Hematopoietic multipotent progenitor cell treated with erythropoietin and hydrocortisone succinate and interleukin-3 and kit ligand, for 15 days (in vitro differentiated cells): ENCODE measurements at regions not wholly inside any gene's neighbourhood (a gene's known extent, or its start where the extent isn't known, plus 50 kb on each side); places are given as distances from the start of the nearest gene placed in this dataset.

Experiments used
- DNase-seq: peaks from one replicate; pipeline ENCODE4 v3.0.0-alpha.2; 2015; ENCODE audit warnings: low spot score

DNA sequence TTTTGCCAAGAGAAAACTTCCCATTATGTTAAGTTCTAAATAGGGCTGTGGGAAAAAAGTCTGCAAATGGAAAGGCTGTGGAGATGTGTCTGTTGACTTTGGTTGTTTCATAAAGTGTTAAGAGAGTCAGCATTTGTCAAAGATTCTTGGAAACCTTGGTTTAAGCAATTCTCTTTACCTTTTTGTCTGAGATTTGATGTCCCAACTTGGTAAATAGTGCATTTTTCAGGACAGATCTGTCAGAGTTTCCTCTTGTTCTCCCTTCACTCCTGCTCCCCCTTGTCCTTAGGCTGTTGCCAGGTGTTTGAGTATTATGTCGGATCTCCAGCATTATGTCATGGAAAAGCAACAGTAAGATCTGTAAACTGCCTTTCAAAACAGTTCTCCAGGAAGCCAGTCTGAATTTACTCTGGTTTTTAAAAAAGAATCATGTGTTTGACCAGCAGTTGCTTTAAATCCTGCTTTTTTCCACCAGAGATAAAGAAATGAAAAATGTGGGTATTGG, 79.1 kb upstream of the ADAMTSL1 start:
- no peak for DNase-seq

DNA sequence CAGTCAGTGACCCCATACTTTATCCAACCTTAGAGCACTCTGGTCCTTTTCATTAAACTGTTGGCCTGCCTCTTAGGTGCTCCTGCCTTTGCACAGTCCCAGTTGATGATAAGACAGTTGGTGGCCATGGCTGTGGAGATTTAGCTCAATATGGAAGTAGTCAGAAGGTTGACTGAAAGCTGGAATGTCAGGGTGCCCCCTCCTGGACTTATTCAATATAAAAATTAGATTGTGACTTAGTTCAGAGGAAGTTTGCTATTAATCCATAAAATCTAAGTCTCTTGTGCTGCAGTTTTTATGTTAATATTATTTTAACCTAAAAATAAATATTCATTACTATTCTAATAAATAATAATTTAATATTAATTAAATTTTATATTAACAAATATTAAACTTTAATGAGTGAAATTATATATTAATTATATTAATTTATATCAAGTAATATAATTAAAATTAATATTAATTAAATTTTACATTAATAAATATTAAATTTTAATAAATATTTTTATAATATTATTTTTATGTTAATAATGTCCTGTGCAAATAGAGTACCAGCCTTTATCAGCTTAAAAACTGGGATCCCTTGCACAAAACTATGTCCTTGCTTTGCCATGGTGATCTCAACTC, 77.7 kb upstream of the ADAMTSL1 start:
- DNase-seq, result no peak

DNA sequence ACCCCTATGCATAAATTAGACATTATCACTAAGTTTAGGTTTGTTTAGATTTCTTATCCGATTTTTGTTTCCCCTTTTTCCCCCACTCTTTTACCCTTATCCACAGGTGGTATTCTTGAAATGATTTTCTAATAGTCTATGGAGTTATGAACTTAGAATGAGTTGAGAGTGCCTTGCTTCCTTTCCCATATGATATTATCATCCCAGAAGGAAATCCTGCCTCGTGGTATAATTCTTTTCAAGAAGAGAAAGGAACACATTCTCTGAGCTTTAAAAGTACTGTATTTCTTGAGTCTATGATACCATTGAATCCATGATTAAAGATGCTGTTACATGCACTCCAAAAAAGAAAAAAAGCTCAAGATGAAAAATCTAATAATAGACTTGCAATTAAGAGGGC, 76.9 kb upstream of the ADAMTSL1 start:
- DNase-seq, result no peak

DNA sequence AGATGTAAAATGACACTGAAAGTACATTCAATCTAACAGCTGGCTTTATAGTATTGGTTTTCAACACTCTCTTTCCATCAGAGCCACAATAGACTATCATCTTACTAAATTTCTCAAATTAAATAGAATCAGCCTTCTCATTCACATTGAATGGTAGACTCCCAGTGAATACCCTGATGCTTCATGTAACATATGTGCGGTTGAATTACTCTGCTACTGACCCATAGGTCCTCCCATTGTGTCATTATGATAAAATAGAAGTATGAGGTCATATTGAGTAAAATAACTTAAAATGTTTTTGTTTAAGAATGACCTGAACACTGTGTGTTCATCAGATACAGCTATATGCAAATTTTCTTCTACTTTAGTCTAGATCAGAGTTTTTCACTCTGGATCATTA, 75.9 kb upstream of the ADAMTSL1 start:
- no peak for DNase-seq

DNA sequence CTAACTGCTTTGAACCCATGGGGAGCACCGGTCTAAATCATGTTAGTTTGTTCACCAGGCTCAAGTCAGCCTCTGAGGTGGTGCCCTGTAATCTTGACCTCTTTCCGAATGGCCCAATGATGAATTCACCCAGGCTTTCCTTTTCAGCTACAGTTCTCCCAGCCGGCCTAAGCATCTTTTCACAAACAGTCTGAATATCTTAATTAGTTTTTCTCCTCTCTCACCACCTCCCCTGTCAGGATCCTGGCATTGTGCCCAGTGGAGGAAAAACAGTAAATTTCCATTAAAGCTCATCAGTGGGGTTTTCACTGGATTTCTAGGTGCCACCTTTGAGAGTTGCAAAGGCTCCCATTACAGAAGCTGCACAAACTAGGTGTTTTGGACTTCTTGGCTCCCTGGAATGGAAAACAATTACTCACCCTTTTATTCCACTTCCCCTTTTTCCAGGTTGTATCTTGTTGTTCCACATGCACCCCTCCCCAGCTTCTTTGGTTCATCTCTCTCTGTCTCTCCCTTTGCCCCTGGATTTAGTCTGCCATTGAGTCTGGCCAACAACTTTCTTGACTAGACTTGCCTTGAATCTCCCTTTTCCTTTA, 69.4 kb upstream of the ADAMTSL1 start:
- DNase-seq, result no peak

DNA sequence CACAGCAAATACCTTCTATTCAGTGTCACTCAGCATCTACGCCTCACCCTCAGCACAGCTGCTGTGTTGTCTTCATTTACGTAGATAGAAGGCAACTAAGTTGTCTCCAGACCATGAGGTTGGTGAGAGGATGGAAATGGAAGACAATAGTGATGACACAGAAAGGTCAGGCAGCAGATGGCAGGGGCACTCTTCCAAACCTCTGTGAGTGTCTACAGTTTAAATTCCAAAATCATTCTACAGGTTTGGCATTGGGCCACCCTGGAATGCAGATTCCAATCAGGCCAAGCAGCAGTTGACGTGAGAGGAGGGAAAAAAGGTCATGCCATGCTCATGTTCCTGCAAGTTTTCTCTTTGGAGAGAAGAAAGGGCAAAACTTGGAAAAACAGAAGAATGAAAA, 68.7 kb upstream of the ADAMTSL1 start:
- no peak for DNase-seq

DNA sequence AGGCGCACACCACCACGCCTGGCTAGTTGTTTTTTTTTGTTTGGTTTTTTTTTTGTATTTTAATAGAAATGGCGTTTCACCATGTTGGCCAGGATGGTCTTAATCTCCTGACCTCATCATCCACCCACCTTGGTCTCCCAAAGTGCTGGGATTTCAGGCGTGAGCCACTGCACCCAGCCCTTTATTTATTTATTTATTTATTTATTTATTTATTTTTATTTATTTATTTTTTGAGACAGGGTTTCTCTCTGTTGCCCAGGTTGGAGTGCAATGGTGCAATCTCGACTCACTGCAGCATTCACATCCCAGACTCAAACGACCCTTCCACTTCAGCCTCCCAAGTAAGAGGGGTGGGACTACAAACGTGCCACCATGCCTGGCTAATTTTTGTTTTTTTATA, 63.0 kb upstream of the ADAMTSL1 start:
- no peak for DNase-seq

DNA sequence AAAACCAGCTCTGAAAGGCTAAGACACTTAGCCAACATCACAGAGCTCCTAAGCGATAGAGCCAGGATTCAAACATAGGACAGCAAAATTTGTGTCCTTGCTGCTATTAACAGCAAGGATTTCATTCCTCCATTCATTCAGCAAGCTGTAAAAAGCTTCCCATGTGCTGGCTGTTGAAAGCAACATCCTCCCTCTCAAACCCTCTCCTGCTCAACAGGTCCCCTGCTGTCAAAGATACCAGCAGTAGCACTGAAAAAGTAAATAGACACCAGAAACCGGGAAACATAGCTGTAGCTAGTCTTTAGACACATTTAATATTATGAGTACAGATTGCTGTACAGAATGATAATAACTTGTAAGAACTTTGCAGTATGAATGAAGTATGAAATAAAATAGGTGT, 52.6 kb upstream of the ADAMTSL1 start:
- no peak for DNase-seq

DNA sequence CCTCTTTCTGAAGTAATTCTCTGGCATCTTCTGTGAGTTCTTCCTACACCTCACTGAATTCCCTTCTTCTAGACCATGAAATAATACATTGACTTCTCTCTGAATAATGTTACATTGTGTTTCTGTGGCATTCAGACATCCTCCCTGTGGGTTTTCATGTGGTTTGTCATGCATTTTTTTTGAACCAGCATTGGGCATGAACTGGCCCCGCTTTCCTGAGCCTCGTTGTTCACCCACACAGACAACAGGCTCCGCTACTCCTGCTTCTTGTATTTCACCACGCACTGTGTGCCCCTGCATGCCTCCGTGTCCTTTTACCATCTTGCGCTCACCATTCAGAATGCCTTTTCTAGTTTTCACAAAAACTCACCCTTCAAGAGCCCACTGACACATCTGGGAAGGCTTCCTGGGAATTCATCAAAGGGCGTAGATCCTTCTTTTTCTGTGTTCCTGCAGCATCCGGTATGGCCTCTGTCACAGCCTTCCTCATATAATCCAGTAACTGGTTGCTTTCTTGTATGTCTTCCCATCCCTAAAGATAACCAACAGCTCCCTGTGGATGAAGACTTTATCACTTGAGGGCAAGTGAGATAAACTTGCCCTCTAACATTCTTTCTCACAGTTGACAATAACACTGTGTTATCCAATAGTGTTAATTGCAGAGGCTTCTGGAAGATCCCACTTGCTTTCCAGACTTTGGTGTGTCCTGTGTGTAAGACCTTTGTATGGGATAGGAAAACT, 51.5 kb upstream of the ADAMTSL1 start:
- no peak for DNase-seq

DNA sequence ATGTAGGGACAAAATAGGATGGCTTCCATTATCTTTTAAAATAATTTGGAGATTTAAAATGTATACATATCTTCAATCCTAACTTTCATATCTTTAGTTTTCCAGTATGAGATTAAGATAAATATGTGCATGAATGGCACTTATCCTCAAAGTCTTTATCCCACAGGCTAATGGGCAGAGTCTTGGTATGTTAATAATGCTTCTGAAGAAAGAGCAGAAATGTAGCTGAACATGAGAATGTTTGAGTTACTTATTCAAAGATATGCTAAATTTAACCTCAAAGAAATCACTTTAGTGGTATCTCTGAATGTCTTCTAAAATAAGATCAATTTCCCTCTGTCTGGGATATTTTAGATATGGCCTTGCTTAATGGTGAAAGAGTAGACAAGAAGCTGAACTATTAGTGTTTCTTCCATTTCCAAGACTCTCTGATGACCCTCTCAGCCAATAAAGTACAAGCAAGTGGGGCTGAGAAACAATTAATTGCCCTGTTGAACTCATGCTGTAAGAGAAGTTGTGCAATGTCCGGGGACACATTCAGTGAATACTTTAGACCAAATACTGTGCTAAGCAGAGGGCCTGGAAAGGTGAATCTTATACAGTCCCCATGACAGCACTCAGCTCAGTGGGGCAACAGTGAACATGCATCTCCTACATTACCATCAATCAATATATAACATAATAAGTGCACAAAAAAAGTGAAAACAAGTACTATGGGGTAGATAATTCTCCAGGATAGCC, 50.0 kb upstream of the ADAMTSL1 start:
- no peak for DNase-seq
